Hematopoietic multipotent progenitor cell treated with erythropoietin and hydrocortisone succinate and interleukin-3 and kit ligand, for 17 days (in vitro differentiated cells): ENCODE measurements at regions not wholly inside any gene's neighbourhood (a gene's known extent, or its start where the extent isn't known, plus 50 kb on each side); places are given as distances from the start of the nearest gene placed in this dataset.

Experiments
- DNase-seq: peaks from one replicate; pipeline ENCODE4 v3.0.0-alpha.2; 2015; ENCODE audit warnings: low spot score

DNA sequence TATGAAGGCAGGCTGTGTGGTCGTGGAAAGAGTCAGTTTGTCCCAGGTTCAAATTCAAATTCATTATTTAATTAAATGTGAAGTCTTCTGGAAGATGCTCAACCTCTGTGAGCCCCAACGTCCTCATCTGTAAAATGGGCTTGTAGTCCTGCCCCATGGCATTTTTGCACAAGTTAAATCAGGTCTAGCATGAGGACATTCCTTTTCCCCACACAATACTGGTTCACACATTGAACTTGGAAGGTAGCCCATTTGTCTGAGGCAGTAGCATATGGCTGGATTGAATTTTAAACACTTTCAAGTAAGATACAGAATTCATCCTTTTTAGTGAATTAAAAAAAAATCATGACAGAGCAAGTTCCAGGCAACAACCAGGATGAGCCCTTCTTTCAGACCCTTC lies 665.4 kb upstream of the HS6ST1 start:
- DNase-seq = no peak

DNA sequence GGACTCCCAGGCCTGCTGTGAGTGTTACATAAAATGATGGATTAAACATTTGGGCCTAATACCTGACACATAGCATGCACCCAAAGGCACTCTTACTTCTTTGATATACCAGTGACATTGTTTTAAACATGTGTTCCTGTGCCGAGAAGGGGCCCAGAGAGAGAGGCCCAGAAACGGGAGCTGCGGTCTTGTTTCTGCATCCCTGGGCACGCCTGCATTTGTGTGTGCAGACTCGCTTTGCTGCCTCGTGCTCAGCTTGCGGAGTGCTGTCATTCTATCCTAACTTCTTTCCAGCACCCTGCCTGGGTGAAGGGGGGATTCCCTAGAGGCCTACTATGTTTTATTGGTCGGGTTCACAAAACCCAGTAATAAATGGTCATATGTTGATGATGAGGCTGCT lies 666.2 kb upstream of the HS6ST1 start:
- no peak for DNase-seq

DNA sequence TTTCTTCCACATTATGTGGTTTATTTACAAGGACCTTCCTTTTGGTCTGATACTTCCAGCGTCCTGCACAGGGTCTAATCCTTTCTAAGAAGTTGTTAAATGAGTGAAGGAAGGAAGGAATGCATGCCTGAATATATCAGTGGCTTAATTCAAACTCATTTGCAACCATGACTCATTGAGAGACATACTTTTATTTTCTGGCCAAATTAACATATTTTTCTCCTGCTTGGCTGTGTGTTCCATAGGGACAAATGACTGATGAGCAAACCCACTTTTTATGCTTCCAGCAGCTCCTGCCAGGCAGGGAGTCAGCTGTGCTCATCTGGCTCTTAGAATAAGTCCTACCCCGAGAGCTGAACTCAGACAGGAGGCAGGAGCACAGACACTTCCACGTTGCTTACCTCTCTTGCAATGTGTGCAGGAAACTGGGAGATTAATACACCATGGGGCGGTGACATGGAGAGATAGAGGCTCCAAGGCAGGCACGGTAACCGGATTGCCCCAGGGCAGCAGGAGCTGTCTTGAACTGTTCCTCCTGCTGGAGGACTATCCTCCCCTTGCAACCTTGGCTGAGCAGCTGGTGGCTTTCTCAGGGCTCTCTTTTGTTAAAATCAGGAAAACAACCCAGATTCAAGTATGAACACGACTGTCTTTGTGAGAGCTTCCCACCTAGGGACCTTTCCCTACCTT lies 667.5 kb upstream of the HS6ST1 start:
- no peak for DNase-seq

DNA sequence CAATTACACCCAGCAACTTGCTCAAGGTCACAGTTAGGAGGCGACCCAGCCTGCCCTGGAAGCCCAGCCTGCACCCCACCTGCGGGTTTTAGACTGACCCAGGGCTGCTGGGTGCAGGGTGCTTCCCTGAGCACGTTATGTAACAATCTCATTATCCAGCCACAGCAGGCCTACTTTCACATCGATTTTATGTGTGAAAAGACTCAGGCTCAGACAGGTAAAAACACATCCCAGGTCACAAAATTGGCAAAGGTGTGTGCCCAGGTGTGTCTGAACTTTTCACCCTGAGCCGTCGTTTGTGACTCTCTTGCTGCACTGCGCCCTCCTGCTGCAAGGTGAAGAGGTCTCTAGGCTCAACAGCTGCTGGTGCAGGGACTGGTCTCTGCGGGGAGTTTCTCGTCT lies 668.2 kb upstream of the HS6ST1 start:
- no peak for DNase-seq

DNA sequence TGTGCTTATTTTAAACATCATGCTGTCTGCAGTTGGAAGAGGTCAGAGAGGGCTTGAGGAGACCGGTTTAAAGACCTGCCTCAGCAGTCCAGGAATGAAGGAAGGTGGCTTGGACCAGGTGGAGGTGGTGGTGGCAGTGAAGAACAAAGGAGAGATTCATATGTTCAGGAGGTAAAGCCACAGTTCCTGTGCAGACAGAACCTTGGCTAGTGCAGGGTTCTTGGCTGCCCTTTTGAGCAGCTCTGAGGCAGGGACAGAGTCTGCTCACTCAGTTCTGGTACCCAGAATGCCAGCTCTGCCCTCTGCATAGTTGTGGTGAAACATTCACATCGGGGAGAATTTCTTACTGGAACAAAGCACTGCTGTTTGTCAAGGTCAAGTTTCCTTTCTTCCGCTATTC lies 669.7 kb upstream of the HS6ST1 start:
- no peak for DNase-seq

DNA sequence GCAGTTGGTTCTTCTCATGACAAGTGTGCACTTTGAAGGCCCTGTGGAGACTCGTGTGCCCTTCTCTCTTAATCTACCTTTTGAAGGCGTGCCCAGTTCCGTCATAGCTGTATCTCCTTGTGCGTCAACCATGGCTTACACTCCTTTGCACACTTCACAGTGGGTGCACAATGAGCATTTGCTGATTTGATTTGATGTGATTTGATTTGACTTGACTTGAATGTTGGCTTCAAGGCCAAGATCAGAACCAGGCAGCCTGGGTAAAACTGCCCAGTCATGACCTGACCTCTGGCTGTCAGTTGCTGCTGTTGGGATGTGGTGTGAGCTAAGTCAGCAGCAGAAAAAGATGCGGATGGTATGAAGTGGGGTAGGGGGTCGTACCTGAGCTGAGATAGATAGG lies 670.3 kb upstream of the HS6ST1 start:
- no peak for DNase-seq

DNA sequence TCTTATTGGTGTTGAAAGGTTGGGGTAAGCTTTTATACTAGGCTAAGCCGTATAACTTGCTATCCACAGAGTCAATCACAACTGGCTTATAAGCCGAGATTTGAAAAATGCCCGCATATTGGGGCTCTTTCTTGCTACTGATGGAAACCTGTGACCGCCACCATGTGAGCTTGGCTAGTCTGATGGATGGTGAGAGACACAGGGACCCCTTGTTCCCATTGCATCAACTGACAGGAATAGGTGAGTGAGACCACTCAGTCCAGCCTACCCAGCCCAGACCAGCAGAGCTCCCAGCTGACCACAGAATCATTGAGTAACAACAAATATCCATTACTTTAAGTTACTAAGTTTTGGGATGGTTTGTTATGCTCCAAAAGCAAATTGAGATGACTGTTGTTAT lies 676.4 kb upstream of the HS6ST1 start:
- no peak for DNase-seq

DNA sequence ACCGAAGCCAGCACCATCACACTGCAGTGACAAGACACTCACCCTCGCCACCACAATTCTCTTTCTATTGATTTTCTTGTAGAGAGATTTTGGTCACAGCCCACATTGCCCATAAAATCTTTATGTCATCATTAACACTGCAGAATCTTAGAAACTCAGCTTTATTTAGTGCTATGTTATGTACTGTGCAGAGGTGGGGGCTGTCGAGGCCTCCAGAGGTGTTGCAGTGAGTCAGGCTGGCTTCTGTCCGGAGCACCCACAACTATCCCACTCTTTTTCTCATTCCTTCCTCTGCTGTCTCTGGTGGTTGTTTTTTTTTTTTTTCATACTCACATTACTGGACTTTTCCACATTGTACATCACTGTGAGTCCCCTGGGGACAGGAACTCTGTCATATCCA lies 677.4 kb upstream of the HS6ST1 start:
- no peak for DNase-seq

DNA sequence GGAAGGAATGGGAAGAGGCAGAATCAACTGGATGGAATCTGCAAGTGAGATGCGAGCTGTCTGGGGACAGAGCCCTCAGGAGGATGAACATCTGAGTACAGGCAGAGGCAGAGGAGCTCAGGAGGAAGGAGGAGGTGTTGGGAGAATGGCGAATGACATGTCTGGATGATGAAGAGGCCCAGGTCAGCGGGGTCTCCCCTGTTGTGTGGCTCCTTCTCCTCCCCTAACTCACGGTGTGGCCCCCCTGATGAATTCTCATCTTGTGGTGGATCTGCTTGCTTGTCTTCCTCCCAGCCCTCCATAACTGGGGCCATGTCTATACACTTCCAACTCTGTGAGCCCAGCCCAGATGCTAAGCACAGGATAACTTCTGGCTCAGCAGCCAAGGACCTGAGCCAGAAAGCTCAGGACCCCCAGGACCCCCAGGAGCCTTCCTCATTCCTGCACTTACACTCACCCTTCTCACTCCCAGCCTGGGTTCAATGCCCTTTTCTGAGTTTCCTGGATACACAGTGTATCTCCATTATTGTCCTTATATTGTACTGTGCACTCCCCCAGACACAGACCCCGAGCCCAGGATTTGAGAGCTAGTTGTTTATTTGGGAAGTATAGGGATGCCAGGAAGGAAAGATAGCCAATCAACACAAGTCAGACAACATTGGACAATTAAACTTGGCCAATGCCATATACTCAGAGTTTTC lies 678.6 kb upstream of the HS6ST1 start:
- no peak for DNase-seq

DNA sequence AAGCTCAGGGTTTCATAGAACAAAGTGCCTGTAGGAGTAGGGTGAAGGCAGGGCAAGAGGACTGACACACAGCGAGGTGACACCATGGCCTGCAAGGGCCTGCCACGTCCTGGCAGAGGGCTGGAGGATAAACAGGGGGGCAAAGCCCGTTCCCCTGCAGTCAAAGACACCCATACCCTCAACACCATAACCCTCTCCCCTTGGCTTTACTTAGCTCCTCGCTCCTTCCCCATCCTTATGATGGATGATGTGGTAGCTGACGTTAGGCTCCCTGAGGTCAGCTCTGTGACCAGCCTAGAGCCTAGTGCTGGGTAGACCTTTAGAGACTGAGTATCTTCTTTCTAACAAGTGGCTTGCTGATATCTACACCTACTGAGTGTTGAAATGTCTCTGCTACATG lies 683.3 kb upstream of the HS6ST1 start:
- no peak for DNase-seq

DNA sequence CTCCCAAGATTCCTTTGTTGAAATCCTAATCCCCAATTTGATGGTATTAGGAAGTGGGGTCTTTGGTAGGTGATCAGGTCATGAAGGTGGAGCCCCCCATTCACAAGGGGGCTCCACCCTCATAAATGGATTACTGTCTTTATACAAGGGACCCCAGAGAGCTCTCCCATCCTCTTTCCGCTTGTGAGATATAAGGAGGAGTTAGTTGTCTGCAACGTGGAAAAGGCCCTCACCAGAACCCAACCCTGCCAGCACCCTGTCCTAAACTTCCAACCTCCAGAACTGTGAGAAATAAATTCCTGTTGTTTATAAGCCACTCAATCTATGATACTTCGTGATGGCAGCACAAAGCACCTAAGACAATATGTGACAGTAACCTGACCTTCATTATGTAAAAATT lies 684.1 kb upstream of the HS6ST1 start:
- DNase-seq = no peak

DNA sequence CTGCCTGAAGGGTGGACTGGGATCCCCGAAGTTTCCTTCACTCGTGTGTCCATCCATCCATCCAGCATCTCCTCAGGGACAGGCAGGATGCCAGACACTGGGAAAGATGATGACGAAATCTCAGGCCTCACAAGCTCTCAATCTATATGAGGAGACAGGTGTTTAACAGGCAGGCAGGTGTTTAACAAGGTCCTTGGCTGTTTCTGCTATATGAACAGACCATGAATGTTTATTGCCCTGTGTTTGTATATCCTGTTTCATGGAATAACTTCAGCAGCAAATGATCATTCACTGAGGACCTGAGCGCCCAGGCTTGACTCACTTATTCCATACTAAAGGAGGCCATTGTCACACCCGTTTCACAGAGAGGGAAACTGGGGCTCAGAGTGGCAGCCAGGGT lies 685.8 kb upstream of the HS6ST1 start:
- DNase-seq = no peak

DNA sequence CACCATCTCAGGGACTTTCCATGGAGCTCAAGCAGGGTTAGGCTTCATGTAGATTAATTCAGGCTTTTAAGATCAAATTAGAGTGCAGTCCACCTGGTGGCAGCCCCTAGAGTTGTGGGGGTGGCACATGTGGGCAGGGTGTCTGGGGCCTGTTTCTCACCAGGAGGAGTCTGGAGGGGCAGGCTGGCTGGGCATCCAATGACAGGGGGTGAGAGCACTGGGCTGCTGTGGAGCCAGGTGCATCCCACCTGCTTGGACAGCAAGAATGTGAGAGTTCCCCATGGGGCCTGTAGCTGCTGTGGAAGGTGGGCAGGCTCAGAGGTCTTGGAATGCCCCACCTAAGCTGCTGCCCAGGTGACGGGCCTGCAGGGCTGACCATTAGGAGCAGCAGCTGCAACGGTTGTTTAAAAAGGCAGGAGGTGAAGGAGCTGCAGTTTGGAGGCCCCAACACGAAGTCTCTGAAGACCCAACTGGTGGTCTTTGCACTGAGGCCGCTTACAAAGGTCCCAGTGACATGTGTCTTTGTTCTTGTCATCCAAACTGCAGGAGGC lies 686.3 kb upstream of the HS6ST1 start:
- no peak for DNase-seq

DNA sequence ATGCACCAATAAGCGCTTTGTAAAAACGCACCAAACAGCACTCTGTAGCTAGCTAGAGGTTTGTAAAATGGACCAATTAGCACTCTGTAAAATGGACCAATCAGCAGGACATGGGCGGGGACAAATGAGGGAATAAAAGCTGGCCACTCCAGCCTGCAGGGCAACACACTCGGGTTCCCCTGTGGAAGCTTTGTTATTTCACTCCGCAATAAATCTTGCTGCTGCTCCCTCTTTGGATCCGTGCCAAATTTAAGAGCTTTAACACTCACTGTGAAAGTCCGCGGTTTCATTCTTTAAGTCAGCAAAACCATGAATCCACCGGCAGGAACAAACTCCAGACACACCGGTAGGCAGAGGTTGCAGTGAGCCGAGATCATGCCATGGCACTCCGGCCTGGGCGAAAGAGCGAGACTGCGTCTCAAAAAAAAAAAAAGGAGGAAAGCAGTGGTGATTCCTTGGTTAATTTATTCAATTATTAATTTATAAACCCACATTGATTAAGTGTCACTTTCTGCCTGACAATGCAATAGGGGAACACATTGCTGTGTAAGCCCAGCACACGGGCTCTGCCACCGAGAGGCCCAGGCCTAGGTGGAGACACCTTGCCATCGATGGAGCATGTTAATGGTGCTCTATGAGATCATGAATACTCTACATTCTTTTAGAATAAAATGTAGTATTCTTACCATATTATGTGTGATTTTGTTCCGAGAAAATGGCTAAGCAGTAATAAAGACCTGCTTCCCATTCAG lies 687.6 kb upstream of the HS6ST1 start:
- DNase-seq = no peak

DNA sequence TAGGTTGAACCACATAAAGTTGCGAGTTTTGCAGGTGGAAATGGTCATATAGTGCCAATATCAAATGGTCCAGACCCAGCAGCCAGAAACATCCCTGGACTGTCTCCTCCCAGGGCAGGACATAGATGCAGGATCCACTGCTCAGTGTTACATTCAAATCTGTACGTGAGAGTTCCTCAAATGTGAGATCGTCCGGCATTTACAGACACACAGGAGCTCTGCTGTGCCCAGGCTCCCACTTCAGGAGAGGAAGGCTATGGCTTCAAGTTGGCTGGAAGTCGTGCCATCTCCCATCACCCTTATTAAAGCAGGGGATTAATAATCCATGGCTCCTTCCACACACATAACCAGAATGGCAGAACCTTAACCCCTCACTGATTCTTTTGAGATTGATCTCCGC lies 688.2 kb upstream of the HS6ST1 start:
- DNase-seq = no peak

DNA sequence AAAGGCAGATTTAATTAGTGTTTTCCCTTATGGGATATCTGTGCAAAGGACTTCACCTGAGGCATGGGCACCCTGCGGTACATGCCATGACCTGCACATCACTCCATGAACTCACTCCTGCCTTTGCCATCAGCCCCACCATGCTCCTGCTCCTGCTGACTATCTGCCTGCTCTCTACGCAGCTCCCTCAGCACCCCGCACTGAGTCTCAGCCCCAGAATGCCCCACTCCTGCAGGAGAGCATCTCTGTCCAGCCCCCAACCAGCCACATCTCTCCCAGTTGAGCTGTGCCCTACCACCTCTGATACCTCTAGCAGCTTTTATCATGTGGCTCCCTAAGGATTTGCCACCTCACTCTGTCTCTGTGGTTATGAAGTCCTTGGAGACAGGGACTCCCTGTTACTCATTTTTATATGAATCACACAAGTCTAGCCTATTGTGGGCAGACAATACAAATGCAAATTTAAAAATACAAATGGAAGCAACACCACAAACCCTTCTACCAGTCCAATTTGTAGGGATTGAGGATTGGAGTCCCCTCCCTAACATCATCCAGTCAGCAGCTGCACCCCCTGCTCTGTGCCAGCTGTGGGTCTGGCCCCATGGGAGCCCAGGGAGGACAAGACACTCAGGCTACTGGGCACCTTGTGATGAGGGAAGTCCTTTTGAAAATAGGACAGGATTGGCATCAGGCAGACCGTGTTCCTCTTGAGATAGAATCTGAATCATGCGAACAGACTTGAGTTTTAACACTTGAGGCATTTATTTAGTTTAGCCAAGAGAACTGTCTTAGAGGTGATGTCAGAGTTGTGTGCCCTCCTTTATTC lies 689.6 kb upstream of the HS6ST1 start:
- no peak for DNase-seq

DNA sequence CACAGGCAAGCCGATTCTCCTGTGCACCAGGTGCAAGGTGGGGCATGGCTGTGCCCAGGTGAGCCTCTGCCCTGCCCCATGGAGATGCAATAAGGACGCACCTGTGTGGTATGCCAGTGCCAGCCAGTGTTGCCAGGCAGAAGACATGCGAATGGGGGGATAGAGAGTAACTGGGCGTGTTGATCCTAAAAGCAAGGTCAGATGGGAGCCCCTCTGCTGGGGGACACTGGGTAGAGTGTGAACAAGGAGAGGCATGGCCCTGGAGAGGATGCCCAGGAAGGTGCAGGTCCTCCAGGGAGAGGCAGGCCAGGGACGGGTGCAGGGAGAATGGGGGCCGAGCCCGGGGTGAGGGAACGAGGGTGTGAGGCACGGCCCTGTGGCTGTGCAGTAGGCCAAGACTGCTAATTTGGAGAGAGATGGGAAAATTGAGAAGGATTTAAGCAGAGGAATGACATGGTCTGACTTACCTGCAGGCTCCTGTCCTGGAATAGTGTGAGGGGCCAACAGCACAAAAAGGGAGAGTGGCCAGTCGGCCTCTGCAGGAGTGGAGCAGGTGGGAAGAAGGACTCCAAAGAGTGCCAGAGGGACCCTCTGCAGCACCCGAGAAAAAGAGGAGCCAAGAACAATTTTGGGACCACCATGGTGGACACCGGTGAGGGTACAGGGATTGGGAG lies 690.4 kb upstream of the HS6ST1 start:
- no peak for DNase-seq

DNA sequence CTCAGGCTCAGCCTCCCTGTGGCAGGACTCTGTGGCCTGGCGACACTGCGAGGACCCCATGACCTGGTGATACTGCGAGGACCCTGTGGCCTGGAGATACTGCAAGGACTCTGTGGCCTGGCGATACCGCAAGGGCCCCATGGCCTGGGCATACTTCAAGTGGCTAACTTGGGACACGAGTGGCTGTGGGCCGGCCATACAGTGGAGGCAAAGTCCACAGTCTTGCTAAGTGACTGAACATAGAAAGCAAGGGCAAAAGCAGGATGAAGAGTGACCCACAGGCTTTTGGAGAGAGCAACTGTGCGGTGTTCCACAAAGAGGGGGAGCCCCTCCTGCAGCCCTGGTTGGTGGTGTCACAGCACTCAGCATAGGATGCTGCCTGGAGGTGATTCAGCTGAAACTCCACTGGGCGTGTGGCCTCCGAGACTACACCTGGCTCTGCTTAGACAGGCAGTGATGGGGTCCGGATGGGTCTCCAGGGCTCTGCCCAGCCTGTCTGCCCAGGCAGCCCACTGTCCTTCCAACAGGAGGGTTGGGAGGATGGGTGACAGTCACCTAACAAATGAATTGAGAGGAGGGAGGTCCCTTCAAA lies 691.0 kb upstream of the HS6ST1 start:
- DNase-seq = no peak

DNA sequence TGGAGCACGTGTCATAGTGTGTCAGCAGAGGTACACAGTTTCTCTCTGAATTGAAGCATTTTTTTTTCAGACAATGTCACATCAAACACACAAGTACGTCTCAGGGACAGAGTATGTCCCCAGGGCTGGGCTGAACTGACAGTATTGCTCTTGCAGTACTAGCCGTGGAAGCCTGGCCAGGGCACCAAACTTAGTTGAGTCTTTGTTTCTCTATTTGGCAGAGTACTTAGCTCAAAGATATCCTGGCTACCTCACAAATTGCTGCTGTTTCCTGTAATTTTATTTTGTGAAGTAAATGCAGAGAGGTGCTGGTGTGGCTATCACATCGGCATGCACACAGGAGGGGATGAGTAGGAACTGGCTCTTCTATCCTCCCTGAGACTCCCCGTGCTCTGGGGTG lies 691.6 kb upstream of the HS6ST1 start:
- DNase-seq = no peak

DNA sequence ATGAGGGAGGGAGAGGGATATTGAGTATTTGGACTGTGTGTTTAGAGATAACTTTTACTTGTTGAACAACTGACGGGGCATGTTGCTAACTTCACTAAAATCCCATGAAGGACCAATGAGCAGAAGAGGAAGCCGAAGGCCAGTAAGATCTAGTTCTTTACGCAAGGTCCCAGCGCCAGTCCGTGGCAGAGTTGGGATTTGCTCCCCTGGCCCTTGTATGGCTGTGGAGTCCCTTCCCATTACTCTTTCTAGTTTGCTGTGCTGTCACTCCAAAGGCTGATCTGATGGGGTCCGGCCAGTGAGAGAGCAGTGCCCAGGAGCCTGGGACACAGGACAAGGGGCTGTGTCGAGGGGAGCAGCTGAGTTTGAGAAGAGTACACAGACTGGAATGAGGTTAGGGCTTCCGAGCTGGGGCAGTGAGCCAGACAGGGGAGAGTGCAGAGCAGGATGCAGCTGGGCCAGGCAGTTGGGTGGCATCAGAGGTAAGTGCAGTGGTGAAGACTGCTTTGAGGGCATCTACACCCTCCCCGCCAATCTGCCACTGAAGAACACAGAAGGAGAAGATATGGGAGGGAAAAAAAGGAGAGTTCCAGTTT lies 692.9 kb upstream of the HS6ST1 start:
- no peak for DNase-seq

DNA sequence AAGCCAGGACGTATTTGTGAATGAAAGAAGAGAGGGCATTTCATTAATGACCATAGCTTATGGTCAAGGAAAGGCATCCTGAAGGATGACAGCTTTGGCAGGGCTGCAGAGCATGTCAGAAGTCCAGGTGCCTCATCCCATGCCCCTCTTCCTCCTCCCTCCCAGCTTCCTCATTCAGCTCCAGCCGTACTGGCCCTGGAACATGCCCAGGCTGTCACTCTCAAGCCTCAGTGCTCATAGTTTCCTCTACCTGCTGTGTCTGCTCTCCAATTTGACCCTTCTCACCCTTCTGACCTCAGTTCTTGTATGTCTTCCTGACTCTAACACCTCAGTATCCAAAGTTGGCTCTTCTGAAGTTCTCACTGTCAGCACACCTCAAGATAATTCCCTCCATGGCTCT lies 695.8 kb upstream of the HS6ST1 start:
- no peak for DNase-seq
